ENCODE measurements at regions not wholly inside any gene's neighbourhood (a gene's known extent, or its start where the extent isn't known, plus 50 kb on each side); places are given as distances from the start of the nearest gene placed in this dataset.

GRCh38 chr15:98565566-98565965 is 82.8 kb upstream of the IGF1R start:
- CTCF ChIA-PET (ENCODE audit: unreplicated experiment): no interaction called here
- H3K4me2 ChIP-seq (ENCODE audit: low read length): no peak overlapping the region
- no peaks in the 10 kb centered on the region for H3K9me2 ChIP-seq (ENCODE audit: insufficient read depth, low read length)
- no peaks in the 10 kb centered on the region for H3K4me1 ChIP-seq (ENCODE audit: insufficient read depth, low read length, poor library complexity, severe bottlenecking)
- POLR2A ChIA-PET: interaction anchor here (0.5 kb wide), 1 partner anchor 8 kb away, joined by 5 read pairs; no protein-coding TSS in a partner anchor
- H2AFZ ChIP-seq (ENCODE audit: low read length): no peak overlapping the region
- H3K79me2 ChIP-seq (ENCODE audit: insufficient read depth, low read depth, low read length): no peaks in the 10 kb centered on the region
- H3K4me3 ChIP-seq (ENCODE audit: low read depth, low read length, poor library complexity, severe bottlenecking): no peak overlapping the region
- BruUV-seq (replicated peaks): no TSS peak
- intact Hi-C loops (cut with micrococcal nuclease; ENCODE audit: unreplicated experiment): no loop called here
- H3K27ac ChIP-seq (ENCODE audit: low read depth, low read length, poor library complexity, severe bottlenecking): no peak overlapping the region
- H4K20me1 ChIP-seq (ENCODE audit: insufficient read depth, low read length): no peaks in the 10 kb centered on the region
- H3K9me3 ChIP-seq (ENCODE audit: low read length): no peaks in the 10 kb centered on the region
- TF ChIP-seq CTCF (conservative IDR thresholded peaks at IDR 0.05; ENCODE audit: low read length) (no peak), EZH2phosphoT487 (IDR thresholded peaks at IDR 0.05; ENCODE audit: borderline replicate concordance, low read depth, low read length) (no peak)
- no peaks in the 10 kb centered on the region for H3K36me3 ChIP-seq (ENCODE audit: insufficient read depth, low read length)
- no peak for DNase-seq (ENCODE audit: low spot score)

- no peaks in the 10 kb centered on the region for H3K9me2 ChIP-seq (ENCODE audit: insufficient read depth, low read length)
- H3K9me3 ChIP-seq (ENCODE audit: low read length): no peaks in the 10 kb centered on the region
- no peaks in the 10 kb centered on the region for H3K79me2 ChIP-seq (ENCODE audit: insufficient read depth, low read depth, low read length)
- no peaks in the 10 kb centered on the region for H3K36me3 ChIP-seq (ENCODE audit: insufficient read depth, low read length)
- no peaks in the 10 kb centered on the region for H4K20me1 ChIP-seq (ENCODE audit: insufficient read depth, low read length)
- no peak for TF ChIP-seq CTCF (conservative IDR thresholded peaks at IDR 0.05; ENCODE audit: low read length)
- TF ChIP-seq EZH2phosphoT487 (IDR thresholded peaks at IDR 0.05; ENCODE audit: borderline replicate concordance, low read depth, low read length): no peak
- no peak overlapping the region for H3K27ac ChIP-seq (ENCODE audit: low read depth, low read length, poor library complexity, severe bottlenecking)
- intact Hi-C loops (cut with micrococcal nuclease; ENCODE audit: unreplicated experiment): no loop called here
- H3K4me2 ChIP-seq (ENCODE audit: low read length): no peak overlapping the region
- no peak for DNase-seq (ENCODE audit: low spot score)
- H2AFZ ChIP-seq (ENCODE audit: low read length): no peak overlapping the region
- POLR2A ChIA-PET: interaction anchor here (1.1 kb wide), 1 partner anchor 45 kb away, joined by 3 read pairs; no protein-coding TSS in a partner anchor
- no peaks in the 10 kb centered on the region for H3K4me1 ChIP-seq (ENCODE audit: insufficient read depth, low read length, poor library complexity, severe bottlenecking)
- BruUV-seq (replicated peaks): no TSS peak
- H3K4me3 ChIP-seq (ENCODE audit: low read depth, low read length, poor library complexity, severe bottlenecking): no peak overlapping the region
- CTCF ChIA-PET (ENCODE audit: unreplicated experiment): no interaction called here
Measured at GRCh38 chr15:98567951-98568350, 80.4 kb upstream of the IGF1R start.

GRCh38 chr15:98568382-98569017 is 79.8 kb upstream of the IGF1R start:
- ChIA-PET POLR2A (no interaction called here), CTCF (ENCODE audit: unreplicated experiment) (no interaction called here)
- H3K79me2 ChIP-seq (ENCODE audit: insufficient read depth, low read depth, low read length): no peaks in the 10 kb centered on the region
- no peak overlapping the region for H2AFZ ChIP-seq (ENCODE audit: low read length)
- H3K4me1 ChIP-seq (ENCODE audit: insufficient read depth, low read length, poor library complexity, severe bottlenecking): no peaks in the 10 kb centered on the region
- H3K36me3 ChIP-seq (ENCODE audit: insufficient read depth, low read length): no peaks in the 10 kb centered on the region
- no peak overlapping the region for H3K4me2 ChIP-seq (ENCODE audit: low read length)
- TF ChIP-seq CTCF (conservative IDR thresholded peaks at IDR 0.05; ENCODE audit: low read length): peak; percentile 55
- TF ChIP-seq EZH2phosphoT487 (IDR thresholded peaks at IDR 0.05; ENCODE audit: borderline replicate concordance, low read depth, low read length): no peak
- no TSS peak for BruUV-seq (replicated peaks)
- no peaks in the 10 kb centered on the region for H3K9me2 ChIP-seq (ENCODE audit: insufficient read depth, low read length)
- no peaks in the 10 kb centered on the region for H3K9me3 ChIP-seq (ENCODE audit: low read length)
- intact Hi-C loops (cut with micrococcal nuclease; ENCODE audit: unreplicated experiment): no loop called here
- H3K4me3 ChIP-seq (ENCODE audit: low read depth, low read length, poor library complexity, severe bottlenecking): no peak overlapping the region
- no peak for DNase-seq (ENCODE audit: low spot score)
- no peak overlapping the region for H3K27ac ChIP-seq (ENCODE audit: low read depth, low read length, poor library complexity, severe bottlenecking)
- no peaks in the 10 kb centered on the region for H4K20me1 ChIP-seq (ENCODE audit: insufficient read depth, low read length)
